Smooth muscle cell of the brain vasculature (primary cell): ENCODE measurements at regions not wholly inside any gene's neighbourhood (a gene's known extent, or its start where the extent isn't known, plus 50 kb on each side); places are given as distances from the start of the nearest gene placed in this dataset.

Experiments used
- DNase-seq: peaks from one replicate; pipeline ENCODE4 v3.0.0-alpha.2; 2012; ENCODE audit warnings: low read depth, low spot score

- DNase-seq, result no peak
Observed at GRCh38 chr10:131480861-131481260, 169.3 kb upstream of the TCERG1L start.

DNA sequence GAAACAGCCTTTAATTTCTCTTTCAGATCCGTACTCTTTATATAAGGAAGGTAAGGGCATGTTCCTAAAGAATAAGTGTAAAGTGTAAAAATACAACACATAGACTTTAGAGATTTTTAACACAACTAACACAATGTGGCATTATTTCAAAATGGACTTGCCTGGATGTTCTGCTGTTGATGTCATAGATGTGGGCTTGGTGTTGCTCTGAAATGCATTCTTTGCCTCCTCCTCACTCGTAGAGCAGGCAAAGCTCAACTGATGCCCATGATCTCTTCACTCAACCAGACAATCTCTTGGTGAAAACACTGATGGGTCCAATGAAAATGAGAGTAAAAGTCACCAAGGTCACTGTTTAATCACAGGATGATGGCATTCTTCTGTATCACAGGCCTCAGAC, 174.2 kb upstream of the TCERG1L start:
- DNase-seq, result no peak

- DNase-seq, result no peak
Observed at GRCh38 chr10:131487822-131488221, 176.3 kb upstream of the TCERG1L start.

DNA sequence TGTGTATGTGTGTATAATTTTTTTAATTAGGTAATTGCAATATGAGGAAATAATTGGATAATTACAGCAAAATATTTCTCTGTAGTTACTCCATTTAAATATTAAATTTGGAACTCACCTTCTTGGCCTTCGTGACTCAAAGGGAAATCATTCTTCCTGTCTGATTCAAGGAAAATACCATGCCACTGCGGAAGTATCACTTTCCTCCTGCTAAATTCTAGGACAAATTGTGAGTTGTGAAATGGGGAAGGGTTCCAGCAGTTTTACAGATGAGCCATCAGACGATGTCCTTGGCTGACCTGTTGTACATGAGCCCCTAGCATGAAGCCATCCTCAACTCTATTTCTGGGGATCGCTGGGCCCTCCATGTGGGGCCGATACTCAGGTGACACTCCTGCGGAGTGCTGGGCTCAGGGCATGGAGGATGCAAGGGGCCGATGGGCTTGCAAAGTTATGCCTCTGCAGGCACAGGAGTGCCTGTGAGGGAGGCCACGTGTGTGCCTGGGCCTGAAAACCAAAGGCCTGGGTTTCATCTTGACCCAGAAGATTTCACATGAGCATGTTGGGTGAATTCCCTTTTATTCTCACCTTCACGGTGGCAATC, 179.6 kb upstream of the TCERG1L start:
- no peak for DNase-seq

DNA sequence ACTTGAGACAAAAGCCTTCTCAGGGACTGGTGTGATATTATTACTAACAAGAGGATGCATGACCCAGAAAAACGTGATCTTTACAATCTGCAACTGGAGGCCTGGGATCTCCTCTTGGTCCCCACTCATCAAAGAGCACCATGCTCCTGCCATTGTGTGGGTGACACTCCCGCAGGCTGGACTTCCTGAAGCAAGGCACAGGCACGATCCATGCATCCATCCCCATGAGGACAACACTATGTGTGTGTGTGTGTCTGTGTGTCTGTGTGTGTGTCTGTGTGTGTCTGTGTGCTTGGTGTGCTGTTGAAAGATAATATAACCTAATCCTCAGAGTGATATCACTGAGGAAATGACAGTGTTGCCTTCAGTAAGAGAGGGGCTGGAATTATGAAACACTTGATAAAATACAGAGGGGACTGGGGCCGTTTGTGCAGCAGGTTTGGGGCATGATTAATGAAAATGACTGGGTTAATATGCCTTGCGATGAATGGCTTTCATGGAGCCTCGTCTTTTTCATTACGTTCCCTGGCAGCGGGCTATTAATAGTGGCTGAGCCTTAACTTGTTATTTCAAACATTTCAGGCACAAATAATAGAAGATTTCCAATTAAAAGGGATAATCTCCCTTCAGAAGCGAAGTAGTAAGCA, 180.8 kb upstream of the TCERG1L start:
- DNase-seq, result no peak

- DNase-seq, result no peak
Observed at GRCh38 chr10:131493432-131493831, 181.9 kb upstream of the TCERG1L start.

DNA sequence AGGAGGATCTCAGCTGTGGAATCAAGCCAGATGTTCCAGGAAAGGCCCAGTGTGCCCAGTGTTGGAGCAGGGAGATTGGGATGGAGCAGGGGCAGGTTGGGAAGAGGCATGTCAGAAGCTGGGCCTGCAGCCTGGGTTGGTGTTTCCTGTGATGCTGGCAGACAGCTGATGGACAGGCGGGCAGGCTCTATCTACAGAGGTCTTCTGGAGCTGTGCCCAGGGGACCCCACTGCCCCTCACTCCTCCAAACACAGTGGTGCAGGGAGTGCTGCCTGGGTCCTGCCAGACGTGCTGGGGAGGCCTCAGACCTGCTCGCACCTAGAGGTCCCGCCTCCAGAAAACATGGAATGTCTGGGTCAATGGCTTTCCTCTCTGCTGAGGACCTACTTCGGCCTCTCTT, 182.9 kb upstream of the TCERG1L start:
- no peak for DNase-seq

GRCh38 chr10:131495224-131495623, 183.7 kb upstream of the TCERG1L start:
- DNase-seq, result no peak

DNA sequence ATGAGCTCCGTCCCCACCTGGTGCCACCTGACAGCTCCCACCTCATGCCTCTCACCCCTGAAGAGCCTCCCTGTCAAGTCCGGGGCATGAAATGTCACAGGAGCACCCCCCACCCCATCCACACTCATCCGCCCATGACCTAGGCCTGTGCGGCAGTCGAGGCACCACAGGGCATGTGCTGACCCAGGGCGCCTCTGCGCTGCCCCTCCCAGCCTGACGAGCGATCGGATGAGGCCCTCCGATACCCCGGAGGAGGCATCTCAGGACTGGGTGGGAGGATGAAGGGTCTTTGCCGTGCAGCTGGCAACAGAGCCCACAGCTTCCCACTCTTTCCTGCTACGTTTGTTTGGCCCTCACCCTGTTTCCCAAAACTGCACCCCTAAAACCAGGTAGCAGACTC, 184.4 kb upstream of the TCERG1L start:
- DNase-seq, result no peak

GRCh38 chr10:131496351-131497052, 185.0 kb upstream of the TCERG1L start:
- no peak for DNase-seq

- no peak for DNase-seq
Observed at GRCh38 chr10:131499566-131499965, 188.0 kb upstream of the TCERG1L start.

- no peak for DNase-seq
Observed at GRCh38 chr10:131500181-131500580, 188.7 kb upstream of the TCERG1L start.

DNA sequence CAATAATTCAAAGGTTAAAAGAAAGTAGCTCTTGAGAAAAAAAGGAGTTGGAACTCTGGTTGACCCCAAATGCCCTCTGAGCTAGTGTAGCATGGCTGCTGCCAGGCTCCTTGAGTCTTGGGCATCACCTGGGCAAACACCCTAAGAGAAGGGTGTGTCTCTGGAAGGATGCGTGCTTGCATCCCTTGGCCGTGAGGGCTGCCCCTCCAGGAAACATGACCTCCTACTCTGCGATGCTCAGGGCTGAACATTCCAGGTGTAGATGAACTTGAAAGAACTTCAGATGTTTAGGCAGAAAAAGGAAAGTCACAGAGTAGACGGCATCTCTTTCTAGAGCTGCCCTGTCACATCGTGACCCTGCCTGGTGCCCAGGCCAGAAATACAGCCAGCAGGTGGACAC, 189.4 kb upstream of the TCERG1L start:
- DNase-seq, result no peak

DNA sequence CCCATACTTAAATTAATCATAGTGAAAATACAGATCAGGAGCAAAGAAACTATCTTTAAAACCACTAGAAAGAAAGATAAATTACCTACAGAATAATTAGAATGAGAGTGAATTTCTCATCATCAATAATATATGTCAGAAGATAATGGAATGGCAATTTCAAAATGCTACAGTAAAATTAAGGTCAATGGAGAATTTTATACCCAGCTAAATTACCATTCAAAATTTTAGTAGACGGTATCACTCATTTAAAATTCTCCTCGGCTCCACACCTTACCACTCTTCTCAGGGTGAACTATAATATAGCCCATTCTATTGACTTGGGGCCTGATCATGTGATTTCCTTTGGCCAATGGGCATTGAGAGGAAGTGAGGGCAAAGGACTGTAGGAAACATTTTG, 192.5 kb upstream of the TCERG1L start:
- no peak for DNase-seq

- DNase-seq, result no peak
Observed at GRCh38 chr10:131511391-131511790, 199.9 kb upstream of the TCERG1L start.

DNA sequence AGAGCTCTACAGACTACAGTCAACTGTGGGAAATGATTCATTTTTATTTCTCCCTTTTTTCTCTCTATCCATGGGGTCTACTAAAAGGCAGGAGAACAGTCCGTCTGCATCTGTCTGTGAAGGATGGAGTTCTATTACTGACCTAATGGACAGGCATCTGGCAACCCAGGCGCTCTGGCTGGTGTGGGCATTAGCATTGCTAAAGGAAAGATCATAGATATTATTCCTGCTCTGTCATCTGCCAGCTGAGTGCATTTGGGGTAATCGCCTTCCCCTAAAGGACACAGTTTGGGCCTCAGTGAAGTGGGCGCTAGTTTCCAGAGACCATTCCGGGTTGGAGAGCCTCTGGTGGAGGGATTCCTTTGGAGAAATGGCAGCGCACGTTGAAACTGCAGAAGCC, 201.3 kb upstream of the TCERG1L start:
- no peak for DNase-seq

- no peak for DNase-seq
Observed at GRCh38 chr10:131513445-131513844, 201.9 kb upstream of the TCERG1L start.

- DNase-seq, result no peak
Observed at GRCh38 chr10:131513901-131514300, 202.4 kb upstream of the TCERG1L start.

DNA sequence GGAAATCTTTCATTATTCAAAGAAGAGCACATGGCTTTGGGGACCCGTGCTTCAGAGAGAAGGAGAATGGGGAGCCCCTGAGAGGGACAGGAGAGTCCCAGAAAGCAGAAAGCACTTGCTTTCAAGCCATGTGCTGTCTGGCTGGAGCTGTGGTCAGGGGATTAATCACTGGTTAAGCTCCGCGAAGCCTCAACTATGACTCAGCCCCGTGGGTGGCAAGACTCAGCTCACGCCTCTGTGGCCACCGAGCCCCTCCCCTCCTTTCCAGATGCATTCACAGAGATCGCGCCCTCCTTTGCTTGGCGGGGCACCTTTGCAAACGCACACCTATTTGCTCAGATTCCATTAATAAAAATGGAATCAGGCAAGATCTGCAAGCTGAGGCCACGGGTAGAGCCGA, 202.9 kb upstream of the TCERG1L start:
- DNase-seq, result no peak

- DNase-seq, result no peak
Observed at GRCh38 chr10:131516285-131516684, 204.8 kb upstream of the TCERG1L start.

DNA sequence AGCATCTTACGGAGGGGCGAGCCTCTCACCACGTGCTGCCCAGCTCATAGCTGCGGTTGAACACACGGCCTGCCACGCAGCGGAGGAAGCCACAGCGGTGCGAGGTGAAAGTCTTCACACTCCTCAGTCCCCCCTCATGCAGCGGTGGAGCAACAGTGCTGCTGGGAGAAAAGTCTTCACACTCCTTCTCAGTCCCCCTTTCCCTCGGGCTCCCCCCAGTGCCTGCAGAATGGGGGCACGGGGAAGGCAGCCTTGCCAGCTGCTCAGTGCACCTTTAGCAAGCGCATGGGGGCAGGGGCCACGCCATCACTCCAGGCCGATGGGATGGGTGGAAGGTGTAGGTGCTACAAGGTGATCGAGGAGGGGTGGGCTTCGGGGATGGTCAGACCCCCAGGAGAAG, 206.3 kb upstream of the TCERG1L start:
- DNase-seq, result no peak

DNA sequence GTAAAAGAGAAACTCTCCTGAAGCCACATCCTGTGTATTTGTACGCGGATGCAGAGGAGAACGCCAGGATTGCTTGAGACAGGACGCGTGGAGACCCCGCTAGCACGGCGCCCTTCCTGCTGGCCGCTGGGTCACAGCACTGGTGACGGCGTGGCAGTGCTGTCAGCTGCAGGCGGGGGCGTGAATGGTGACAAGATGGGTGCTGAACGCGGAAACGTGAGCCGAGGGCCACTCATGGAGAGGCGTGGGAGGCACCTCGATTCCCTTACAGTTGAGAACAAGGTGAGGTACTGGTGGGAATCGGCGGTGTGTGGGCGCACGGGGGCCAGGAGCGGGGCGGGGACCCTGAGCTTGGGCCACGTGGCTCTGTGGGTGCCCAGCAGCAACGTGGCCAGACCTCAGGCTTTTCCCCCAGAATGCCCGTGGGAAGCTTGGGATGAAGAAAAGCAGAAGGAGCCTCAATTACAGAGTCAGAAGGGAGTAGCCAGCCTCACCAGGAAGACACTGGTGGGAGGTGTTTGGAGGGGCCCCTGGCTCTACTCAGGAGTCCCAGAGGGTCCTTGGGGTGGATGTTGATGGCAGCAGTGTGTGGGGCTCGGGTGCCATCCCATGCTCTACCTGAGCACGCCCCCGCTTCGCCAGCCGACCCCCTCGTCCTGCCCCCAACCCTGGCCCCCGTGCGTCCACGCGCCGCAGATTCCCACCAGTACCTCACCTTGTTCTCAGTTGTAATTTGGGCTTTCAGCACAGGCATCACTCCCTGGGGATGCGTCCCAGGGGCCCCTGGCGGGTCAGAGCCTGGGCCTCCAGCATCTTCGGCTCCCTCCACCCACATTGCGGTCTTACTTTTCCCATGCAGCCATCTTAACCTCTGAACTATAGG, 208.4 kb upstream of the TCERG1L start:
- DNase-seq, result no peak
